ENCODE measurements at regions not wholly inside any gene's neighbourhood (a gene's known extent, or its start where the extent isn't known, plus 50 kb on each side); places are given as distances from the start of the nearest gene placed in this dataset.
"Not testable (repeated sequence)": the region's sequence is repeated elsewhere in the genome, so short reads cannot be mapped to it uniquely, and the experiment has no call there.

- DNase-seq (ENCODE audit: low read depth), result peak; percentile 65
- H3K4me3 ChIP-seq (ENCODE audit: low read depth, low read length), result no peak overlapping the region
- TF ChIP-seq MAX (IDR thresholded peaks at IDR 0.05; ENCODE audit: low read depth, low read length) (no peak), POLR2A (IDR thresholded peaks at IDR 0.05; ENCODE audit: extremely low read depth, insufficient read length) (no peak), MYC (IDR thresholded peaks at IDR 0.05; ENCODE audit: low read depth, low read length) (no peak), CTCF (IDR thresholded peaks at IDR 0.05; ENCODE audit: low read depth, low read length) (no peak)
Observed at GRCh38 chrX:73916931-73917667, 64.6 kb upstream of the XIST start.

- TF ChIP-seq MYC (IDR thresholded peaks at IDR 0.05; ENCODE audit: low read depth, low read length), result no peak
- TF ChIP-seq MAX (IDR thresholded peaks at IDR 0.05; ENCODE audit: low read depth, low read length), result no peak
- TF ChIP-seq CTCF (IDR thresholded peaks at IDR 0.05; ENCODE audit: low read depth, low read length), result no peak
- H3K4me3 ChIP-seq (ENCODE audit: low read depth, low read length), result no peak overlapping the region
- no peak for DNase-seq (ENCODE audit: low read depth)
Observed at GRCh38 chrX:73916489-73916888, 64.0 kb upstream of the XIST start.

GRCh38 chrX:73914792-73915191 is 62.3 kb upstream of the XIST start:
- not testable (repeated sequence) for DNase-seq (ENCODE audit: low read depth); H3K4me3 ChIP-seq (ENCODE audit: low read depth, low read length)

GRCh38 chrX:73913580-73913979 is 61.1 kb upstream of the XIST start:
- TF ChIP-seq MAX (IDR thresholded peaks at IDR 0.05; ENCODE audit: low read depth, low read length) (no peak), CTCF (IDR thresholded peaks at IDR 0.05; ENCODE audit: low read depth, low read length) (no peak)
- H3K4me3 ChIP-seq (ENCODE audit: low read depth, low read length), result no peak overlapping the region
- no peak for DNase-seq (ENCODE audit: low read depth)

- not testable (repeated sequence) for H3K4me3 ChIP-seq (ENCODE audit: low read depth, low read length); DNase-seq (ENCODE audit: low read depth)
Observed at GRCh38 chrX:73911946-73912345, 59.4 kb upstream of the XIST start.

GRCh38 chrX:73905749-73906374 is 53.3 kb upstream of the XIST start:
- not testable (repeated sequence) for H3K4me3 ChIP-seq (ENCODE audit: low read depth, low read length); DNase-seq (ENCODE audit: low read depth)

- TF ChIP-seq CTCF (IDR thresholded peaks at IDR 0.05; ENCODE audit: low read depth, low read length) (no peak), MAX (IDR thresholded peaks at IDR 0.05; ENCODE audit: low read depth, low read length) (no peak), MYC (IDR thresholded peaks at IDR 0.05; ENCODE audit: low read depth, low read length) (no peak), POLR2A (IDR thresholded peaks at IDR 0.05; ENCODE audit: extremely low read depth, insufficient read length) (no peak)
- no peak for DNase-seq (ENCODE audit: low read depth)
- H3K4me3 ChIP-seq (ENCODE audit: low read depth, low read length), result no peak overlapping the region
Observed at GRCh38 chrX:73903941-73904340, 51.4 kb upstream of the XIST start.

Measured in NB4 (cell line).